Transverse colon (tissue), 4 donors: ENCODE measurements at regions not wholly inside any gene's neighbourhood (a gene's known extent, or its start where the extent isn't known, plus 50 kb on each side); places are given as distances from the start of the nearest gene placed in this dataset.

Source experiments
- DNase-seq: peaks from one replicate; pipeline ENCODE4 v3.0.0-alpha.2; 2019
- H3K27ac ChIP-seq, 4 donors: fragments of 200-600 bp; sonication (generic); 2 replicates each; pipeline ENCODE4 v1.5.1; 2016 to 2018; ENCODE audit warnings: inconsistent platforms in 4 of 4
- H3K27me3 ChIP-seq: fragments of 200-600 bp; sonication (generic); 2 replicates; pipeline ENCODE4 v1.5.1; 2017; ENCODE audit warnings: inconsistent platforms
- H3K36me3 ChIP-seq, 4 donors: fragments of 200-600 bp; sonication (generic); 2 replicates each; pipeline ENCODE4 v1.5.1; 2017 to 2019; ENCODE audit warnings: inconsistent platforms in 4 of 4
- H3K4me1 ChIP-seq, 4 donors: fragments of 200-600 bp; sonication (generic); 2 replicates each; pipeline ENCODE4 v1.5.1; 2017 to 2020; ENCODE audit warnings: inconsistent platforms in 4 of 4
- H3K4me3 ChIP-seq, 4 donors: fragments of 200-600 bp; sonication (generic); 1 replicate in 1 of 4; 2 replicates in 3 of 4; pipeline versions ENCODE4 v1.5.1 to v1.6.1; 2017 to 2019; ENCODE audit warnings: inconsistent platforms in 4 of 4
- H3K9me3 ChIP-seq, 2 donors: fragments of 200-600 bp; sonication (generic); 2 replicates each; pipeline ENCODE4 v1.5.1; 2017 to 2019; ENCODE audit warnings: inconsistent platforms in 2 of 2
- CTCF ChIP-seq, 5 experiments: fragments of 200-600 bp in 3 of 5; fragments of 450-650 bp in 2 of 5; sonication (generic) in 3 of 5; IDR thresholded peaks; 1 replicate in 2 of 5; 2 replicates in 3 of 5; pipeline ENCODE4 v1.5.1; 2016 to 2017; ENCODE audit warnings: antibody characterized with exemption in 5 of 5, inconsistent platforms in 3 of 5, mild to moderate bottlenecking in 2 of 5, moderate library complexity in 1 of 5
- EP300 ChIP-seq: sonication (generic); formaldehyde crosslinking; IDR thresholded peaks from one replicate; pipeline ENCODE4 v1.6.1; 2017; ENCODE audit warnings: antibody characterized with exemption, low read depth
- POLR2A ChIP-seq: fragments of 450-650 bp; IDR thresholded peaks from one replicate; pipeline ENCODE4 v1.6.1; 2016; ENCODE audit warnings: antibody characterized with exemption, mild to moderate bottlenecking, moderate library complexity
- POLR2AphosphoS5 ChIP-seq, 3 donors: sonication (generic); formaldehyde crosslinking; IDR thresholded peaks; one replicate each; pipeline ENCODE4 v1.6.1; 2016; ENCODE audit warnings: antibody characterized with exemption in 3 of 3
- WGBS, 2 donors: methylation state at CpG; one replicate each; pipeline ENCODE4 v1.1.5; 2018; ENCODE audit warnings: low coverage in 1 of 2; 5-methylcytosine and 5-hydroxymethylcytosine counted together
- in situ Hi-C, 4 donors: fragments of 200-750 bp; cut with MboI; loops; one replicate each; pipeline versions ENCODE4 v1.15.0 to v1.15.1; 2017; ENCODE audit warnings: low sequenced_read_pairs in 3 of 4, low pct_ligation_motif_present in 1 of 4, low pct_unique_long_range_greater_than_20kb in 1 of 4
- intact Hi-C: fragments of 100-400 bp; cut with DNase I; formaldehyde crosslinking; loops from one replicate; pipeline ENCODE4 v1.15.1; 2023; ENCODE audit warnings: low total_unique reads

- intact Hi-C loops: no loop called here
- Histone ChIP-seq H3K4me3 (no peak overlapping the region), H3K36me3 (no peaks in the 10 kb centered on the region), H3K27ac (no peak overlapping the region), H3K9me3 (no peaks in the 10 kb centered on the region), H3K4me1 (no peaks in the 10 kb centered on the region), H3K27me3 (no peaks in the 10 kb centered on the region)
- no peak for DNase-seq
- 80 to 85% methylated on average over 10 to 19 of the region's 19 CpGs for WGBS, 2 donors
- in situ Hi-C loops: no loop called here
- TF ChIP-seq POLR2A: no peak
- TF ChIP-seq POLR2AphosphoS5 (IDR thresholded peaks at IDR 0.05): no peak
- TF ChIP-seq CTCF (IDR thresholded peaks at IDR 0.05): no peak
- TF ChIP-seq EP300: no peak
Observed at GRCh38 chr10:123348691-123349572, 194.7 kb downstream of the BUB3 start.

GRCh38 chr10:123351715-123352114 lies 197.5 kb downstream of the BUB3 start:
- H3K4me3 ChIP-seq: no peak overlapping the region
- H3K4me1 ChIP-seq: no peaks in the 10 kb centered on the region
- DNase-seq: no peak
- H3K36me3 ChIP-seq: no peaks in the 10 kb centered on the region
- H3K27me3 ChIP-seq: peaks cover 3% of the 10 kb centered on the region
- TF ChIP-seq EP300 (no peak), CTCF (IDR thresholded peaks at IDR 0.05) (no peak), POLR2A (no peak), POLR2AphosphoS5 (IDR thresholded peaks at IDR 0.05) (no peak)
- no peaks in the 10 kb centered on the region for H3K9me3 ChIP-seq
- intact Hi-C loops (no loop called here), in situ Hi-C loops (no loop called here)
- H3K27ac ChIP-seq: no peak overlapping the region
- 91% methylated on average over 17 of the region's 17 CpGs; no CpG with 5 or more reads in 1 of the 2 donors for whole genome bisulfite sequencing, 2 donors

- H3K9me3 ChIP-seq: no peaks in the 10 kb centered on the region
- no peaks in the 10 kb centered on the region for H3K36me3 ChIP-seq
- H3K27me3 ChIP-seq: peaks cover 12% of the 10 kb centered on the region
- no peak overlapping the region for H3K4me3 ChIP-seq
- no peaks in the 10 kb centered on the region for H3K4me1 ChIP-seq
- H3K27ac ChIP-seq: no peak overlapping the region
- DNase-seq: no peak
- intact Hi-C loops (no loop called here), in situ Hi-C loops (no loop called here)
- 75 to 94% methylated on average over 5 to 7 of the region's 7 CpGs for WGBS, 2 donors
- TF ChIP-seq CTCF (IDR thresholded peaks at IDR 0.05) (no peak), POLR2A (no peak), POLR2AphosphoS5 (IDR thresholded peaks at IDR 0.05) (no peak)
Observed at GRCh38 chr10:123354521-123354920, 200.3 kb downstream of the BUB3 start.

GRCh38 chr10:123355748-123356481 lies 201.7 kb downstream of the BUB3 start:
- DNase-seq: no peak
- no peak overlapping the region for H3K4me3 ChIP-seq
- no peak for TF ChIP-seq CTCF (IDR thresholded peaks at IDR 0.05)
- TF ChIP-seq EP300: no peak
- no peak for TF ChIP-seq POLR2AphosphoS5 (IDR thresholded peaks at IDR 0.05)
- no peak for TF ChIP-seq POLR2A
- intact Hi-C loops (no loop called here), in situ Hi-C loops (no loop called here)
- 69 to 75% methylated on average over 4 to 6 of the region's 6 CpGs for WGBS, 2 donors
- no peaks in the 10 kb centered on the region for H3K4me1 ChIP-seq
- H3K36me3 ChIP-seq: no peaks in the 10 kb centered on the region
- peaks cover 12% of the 10 kb centered on the region for H3K27me3 ChIP-seq
- H3K27ac ChIP-seq: no peak overlapping the region
- H3K9me3 ChIP-seq: no peaks in the 10 kb centered on the region
